Endothelial cell of umbilical vein (primary cell): ENCODE measurements at regions not wholly inside any gene's neighbourhood (a gene's known extent, or its start where the extent isn't known, plus 50 kb on each side); places are given as distances from the start of the nearest gene placed in this dataset.

Experiments
- BruUV-seq: library from RNA; stranded (reverse); fragments of 400-500 nt; replicated peaks from 2 replicates; lab custom pipeline; 2021; lab: Mats Ljungman, UMichigan
- CTCF ChIA-PET: fragments of 300-600, 350-600 bp; sonication (Branson Sonifier 250); formaldehyde crosslinking; loops from one replicate; lab custom pipeline; 2021; ENCODE audit warnings: antibody characterized with exemption, inconsistent platforms; lab: Charles Lee
- POLR2A ChIA-PET: fragments of 300-600, 350-600 bp; sonication (Branson Sonifier 250); formaldehyde crosslinking; loops from one replicate; lab custom pipeline; 2021; ENCODE audit warnings: antibody characterized with exemption, inconsistent platforms; lab: Charles Lee
- DNase-seq: peaks from one replicate; pipeline ENCODE4 v3.0.0-alpha.2; 2011; ENCODE audit warnings: low read depth, low spot score
- FAIRE-seq: peaks from 2 replicates; lab custom pipeline; 2011; peaks lifted over from hg19 to GRCh38; lab: Jason Lieb, UNC
- H2AFZ ChIP-seq: 2 replicates; pipeline ENCODE4 v1.6.0; 2012; ENCODE audit warnings: low read depth, low read length, control low read depth, inconsistent platforms
- H3K27ac ChIP-seq: 2 replicates; pipeline ENCODE4 v1.5.1; 2011; ENCODE audit warnings: low read depth, mild to moderate bottlenecking, control low read depth, low read length, moderate library complexity; ENCODE audit not compliant: insufficient read depth
- H3K27me3 ChIP-seq, 2 experiments: 2 replicates each; pipeline versions ENCODE4 v1.6.0 to v1.6.1; 2011; ENCODE audit warnings: low read length in 2 of 2, mixed read lengths in 1 of 2; ENCODE audit not compliant: control insufficient read depth in 2 of 2, insufficient read depth in 2 of 2
- H3K36me3 ChIP-seq, 2 experiments: 2 replicates in 1 of 2; 3 replicates in 1 of 2; pipeline ENCODE4 v1.5.1; 2011; ENCODE audit warnings: low read length in 2 of 2, mild to moderate bottlenecking in 1 of 2, moderate library complexity in 1 of 2; ENCODE audit not compliant: control insufficient read depth in 2 of 2, insufficient read depth in 2 of 2; ENCODE audit errors: extremely low read depth in 1 of 2
- H3K4me1 ChIP-seq: 3 replicates; pipeline ENCODE4 v1.5.1; 2011; ENCODE audit warnings: mild to moderate bottlenecking, low read length; ENCODE audit not compliant: control insufficient read depth, insufficient read depth; ENCODE audit errors: extremely low read depth
- H3K4me2 ChIP-seq: 2 replicates; pipeline ENCODE4 v1.6.1; 2011; ENCODE audit warnings: low read length, control low read depth, mixed read lengths; ENCODE audit not compliant: insufficient read depth
- H3K4me3 ChIP-seq, 3 experiments: fragments of 200-600 bp in 1 of 3; sonication (generic), shearing (Covaris generic) in 1 of 3; replicated peaks in 1 of 3; 2 replicates each; pipeline ENCODE4 v1.5.1; 2011 to 2016; ENCODE audit warnings: control low read depth in 3 of 3, low read length in 3 of 3, mild to moderate bottlenecking in 2 of 3, inconsistent platforms in 1 of 3, low read depth in 1 of 3, moderate library complexity in 1 of 3; ENCODE audit not compliant: insufficient read depth in 1 of 3
- H3K79me2 ChIP-seq: 2 replicates; pipeline ENCODE4 v1.6.0; 2012; ENCODE audit warnings: low read length, inconsistent platforms; ENCODE audit not compliant: control insufficient read depth, insufficient read depth
- H3K9ac ChIP-seq: replicated peaks from 2 replicates; pipeline ENCODE3; 2011; ENCODE audit warnings: low read length, control low read depth; ENCODE audit not compliant: insufficient read depth; ENCODE audit errors: extremely low read depth
- H3K9me1 ChIP-seq: replicated peaks from 3 replicates; pipeline ENCODE4 v1.6.0; 2011; ENCODE audit warnings: mild to moderate bottlenecking, low read length; ENCODE audit not compliant: control insufficient read depth, insufficient read depth; ENCODE audit errors: extremely low read depth
- H3K9me3 ChIP-seq: replicated peaks from 2 replicates; pipeline ENCODE4 v1.5.1; 2012; ENCODE audit warnings: low read length, inconsistent platforms; ENCODE audit not compliant: control insufficient read depth, insufficient read depth
- H4K20me1 ChIP-seq: replicated peaks from 2 replicates; pipeline ENCODE3; 2011; ENCODE audit warnings: mild to moderate bottlenecking, low read length; ENCODE audit not compliant: control insufficient read depth, insufficient read depth; ENCODE audit errors: extremely low read depth
- CTCF ChIP-seq, 2 donors: IDR thresholded peaks; 1 replicate in 1 of 2; 2 replicates in 1 of 2; pipeline ENCODE4 v1.5.1; 2011; ENCODE audit warnings: low read length in 2 of 2, mild to moderate bottlenecking in 2 of 2, moderate library complexity in 2 of 2, control low read depth in 1 of 2, inconsistent platforms in 1 of 2, low read depth in 1 of 2; ENCODE audit not compliant: insufficient read depth in 1 of 2; ENCODE audit errors: extremely low read depth in 1 of 2
- EZH2 ChIP-seq: IDR thresholded peaks from 2 replicates; pipeline ENCODE4 v1.6.1; 2012; ENCODE audit warnings: borderline replicate concordance, low read depth, mild to moderate bottlenecking, moderate library complexity, low read length, inconsistent platforms; ENCODE audit not compliant: severe bottlenecking
- FOS ChIP-seq: IDR thresholded peaks from 2 replicates; pipeline ENCODE4 v1.6.1; 2011; ENCODE audit warnings: mild to moderate bottlenecking, low read length, moderate library complexity, borderline replicate concordance; ENCODE audit not compliant: insufficient read depth
- GATA2 ChIP-seq: IDR thresholded peaks from 2 replicates; pipeline ENCODE4 v1.7.0; 2011; ENCODE audit warnings: low read depth, mild to moderate bottlenecking, moderate library complexity, mixed read lengths, low read length; ENCODE audit not compliant: insufficient read length, insufficient read depth
- JUN ChIP-seq: IDR thresholded peaks from 2 replicates; pipeline ENCODE4 v1.6.1; 2011; ENCODE audit warnings: borderline replicate concordance, low read depth; ENCODE audit not compliant: insufficient read length, insufficient read depth
- MAX ChIP-seq: IDR thresholded peaks from 2 replicates; pipeline ENCODE4 v1.6.1; 2011; ENCODE audit not compliant: insufficient read depth, insufficient read length
- MYC ChIP-seq: IDR thresholded peaks from one replicate; pipeline ENCODE4 v1.6.1; 2011; ENCODE audit warnings: mild to moderate bottlenecking, low read depth, low read length
- POLR2A ChIP-seq: IDR thresholded peaks from 2 replicates; pipeline ENCODE4 v1.6.1; 2012; ENCODE audit warnings: low read depth, mild to moderate bottlenecking, control low read depth, low read length
- POLR2AphosphoS5 ChIP-seq: IDR thresholded peaks from 2 replicates; pipeline ENCODE4 v1.6.1; 2012; ENCODE audit warnings: low read depth, mild to moderate bottlenecking, control low read depth, low read length, moderate library complexity; ENCODE audit not compliant: insufficient read depth
- dilution Hi-C: fragments of 300-500 bp; cut with MboI; formaldehyde crosslinking; loops from one replicate; pipeline ENCODE4 v1.15.0; 2019; ENCODE audit warnings: low sequenced_read_pairs; ENCODE audit not compliant: extremely low pct_ligation_motif_present
- intact Hi-C: fragments of 100-400 bp; cut with micrococcal nuclease; formaldehyde crosslinking; loops from one replicate; pipeline ENCODE4 v1.10.0; 2022

- POLR2A ChIA-PET: no interaction called here
- FAIRE-seq: no peak
- no peaks in the 10 kb centered on the region for H3K27me3 ChIP-seq
Measured at GRCh38 chr2:78654941-78655340, 370.6 kb upstream of the REG3G start.

DNA sequence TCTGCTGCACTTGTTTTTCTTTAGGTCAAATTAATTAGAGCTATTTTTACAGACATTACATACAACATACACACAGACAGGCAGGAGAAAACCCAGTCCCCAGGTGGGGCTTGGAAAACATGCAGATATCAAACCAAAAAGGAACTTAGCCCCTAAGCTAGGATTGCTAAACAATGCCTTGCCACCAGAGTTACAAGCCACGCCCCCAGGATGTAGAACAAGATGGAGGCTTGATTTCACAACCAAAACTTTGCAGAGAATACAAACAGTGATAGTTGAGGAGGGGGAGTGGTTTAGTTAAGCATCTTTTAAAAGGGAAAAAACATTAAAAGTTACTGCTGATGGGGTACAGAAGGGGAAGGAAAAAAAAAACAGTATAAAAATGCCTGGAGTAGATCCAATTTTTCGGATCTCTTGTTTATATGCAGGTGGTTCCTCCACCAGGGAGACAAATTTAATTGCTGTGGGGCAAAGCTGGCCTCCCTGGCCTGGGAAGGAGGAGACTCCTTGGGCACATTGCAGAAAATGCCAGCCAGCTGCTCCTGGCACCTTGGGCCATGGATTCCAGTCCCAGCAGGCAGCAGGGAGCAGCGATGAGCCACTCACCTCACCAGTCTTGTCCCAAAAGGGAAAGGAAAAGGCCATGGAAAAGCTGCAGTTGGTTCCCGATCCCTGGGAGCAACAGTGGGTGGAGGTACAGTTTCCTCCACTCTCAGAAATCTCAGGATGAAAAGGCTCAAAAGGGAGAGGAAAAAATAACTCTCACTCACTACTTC, 348.4 kb upstream of the REG3G start:
- H3K27me3 ChIP-seq: no peaks in the 10 kb centered on the region
- POLR2A ChIA-PET: no interaction called here
- no peaks in the 10 kb centered on the region for H3K9me1 ChIP-seq
- no peaks in the 10 kb centered on the region for H3K36me3 ChIP-seq
- no peak overlapping the region for H3K4me2 ChIP-seq
- no peak for TF ChIP-seq POLR2AphosphoS5
- no peak for TF ChIP-seq POLR2A
- no peak for TF ChIP-seq MAX
- TF ChIP-seq FOS: no peak
- no peak for TF ChIP-seq CTCF (IDR thresholded peaks at IDR 0.05; ENCODE audit: extremely low read depth in 1 of 2, insufficient read depth in 1 of 2, low read depth in 1 of 2, low read length in 2 of 2)
- no peak for TF ChIP-seq EZH2
- TF ChIP-seq MYC: no peak
- TF ChIP-seq GATA2: no peak
- TF ChIP-seq JUN: no peak
- no TSS peak for BruUV-seq
- no peaks in the 10 kb centered on the region for H4K20me1 ChIP-seq
- intact Hi-C loops (no loop called here), dilution Hi-C loops (no loop called here)
- no peaks in the 10 kb centered on the region for H3K79me2 ChIP-seq
- H3K9me3 ChIP-seq: peaks cover 2% of the 10 kb centered on the region
- FAIRE-seq (no peak), DNase-seq (no peak)
- no peaks in the 10 kb centered on the region for H3K4me1 ChIP-seq
- H2AFZ ChIP-seq: no peak overlapping the region
- H3K9ac ChIP-seq: no peak overlapping the region
- CTCF ChIA-PET: interaction anchor here (0.7 kb wide), 1 partner anchor 302 kb away, joined by 3 read pairs; no protein-coding TSS in a partner anchor
- no peak overlapping the region for H3K4me3 ChIP-seq
- H3K27ac ChIP-seq: no peak overlapping the region

More at GRCh38 chr2:78654941-78655340, 370.6 kb upstream of the REG3G start:
- H3K36me3 ChIP-seq: no peaks in the 10 kb centered on the region
- H3K9me1 ChIP-seq: no peaks in the 10 kb centered on the region
- H3K79me2 ChIP-seq: no peaks in the 10 kb centered on the region
- dilution Hi-C loops: no loop called here
- DNase-seq: no peak
- no TSS peak for BruUV-seq
- intact Hi-C loops: no loop called here
- H3K27ac ChIP-seq: no peak overlapping the region
- TF ChIP-seq MAX: no peak
- H4K20me1 ChIP-seq: no peaks in the 10 kb centered on the region
- H3K4me1 ChIP-seq: no peaks in the 10 kb centered on the region
- no peak overlapping the region for H2AFZ ChIP-seq
- no peaks in the 10 kb centered on the region for H3K9me3 ChIP-seq
- CTCF ChIA-PET: no interaction called here
- no peak overlapping the region for H3K4me3 ChIP-seq
- no peak overlapping the region for H3K9ac ChIP-seq
- no peak overlapping the region for H3K4me2 ChIP-seq
